ENCODE measurements at regions not wholly inside any gene's neighbourhood (a gene's known extent, or its start where the extent isn't known, plus 50 kb on each side); places are given as distances from the start of the nearest gene placed in this dataset.

- TF ChIP-seq, protein P1, sequence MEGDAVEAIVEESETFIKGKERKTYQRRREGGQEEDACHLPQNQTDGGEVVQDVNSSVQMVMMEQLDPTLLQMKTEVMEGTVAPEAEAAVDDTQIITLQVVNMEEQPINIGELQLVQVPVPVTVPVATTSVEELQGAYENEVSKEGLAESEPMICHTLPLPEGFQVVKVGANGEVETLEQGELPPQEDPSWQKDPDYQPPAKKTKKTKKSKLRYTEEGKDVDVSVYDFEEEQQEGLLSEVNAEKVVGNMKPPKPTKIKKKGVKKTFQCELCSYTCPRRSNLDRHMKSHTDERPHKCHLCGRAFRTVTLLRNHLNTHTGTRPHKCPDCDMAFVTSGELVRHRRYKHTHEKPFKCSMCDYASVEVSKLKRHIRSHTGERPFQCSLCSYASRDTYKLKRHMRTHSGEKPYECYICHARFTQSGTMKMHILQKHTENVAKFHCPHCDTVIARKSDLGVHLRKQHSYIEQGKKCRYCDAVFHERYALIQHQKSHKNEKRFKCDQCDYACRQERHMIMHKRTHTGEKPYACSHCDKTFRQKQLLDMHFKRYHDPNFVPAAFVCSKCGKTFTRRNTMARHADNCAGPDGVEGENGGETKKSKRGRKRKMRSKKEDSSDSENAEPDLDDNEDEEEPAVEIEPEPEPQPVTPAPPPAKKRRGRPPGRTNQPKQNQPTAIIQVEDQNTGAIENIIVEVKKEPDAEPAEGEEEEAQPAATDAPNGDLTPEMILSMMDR (conservative IDR thresholded peaks at IDR 0.05 in 1 of 2, IDR thresholded peaks at IDR 0.05 in 1 of 2; ENCODE audit: extremely low read depth in 1 of 2, insufficient read depth in 1 of 2, low read depth in 1 of 2, low read length in 2 of 2) = no peak
- no peak for TF ChIP-seq EZH2 (IDR thresholded peaks at IDR 0.05; ENCODE audit: borderline replicate concordance, low read length)
Measured at GRCh38 chr2:157990173-157990572, 111.5 kb upstream of the UPP2 start.
